SU-DHL-6 (cell line): ENCODE measurements at regions not wholly inside any gene's neighbourhood (a gene's known extent, or its start where the extent isn't known, plus 50 kb on each side); places are given as distances from the start of the nearest gene placed in this dataset.

Source experiments
- H2AFZ ChIP-seq: fragments of 200-600 bp; sonication (generic); 2 replicates; pipeline ENCODE4 v1.6.1; 2014; ENCODE audit warnings: low read depth, mild to moderate bottlenecking, moderate library complexity, mixed read lengths, antibody characterized with exemption, low read length; ENCODE audit not compliant: severe bottlenecking
- H3F3A ChIP-seq: fragments of 200-600 bp; shearing (Covaris generic); 2 replicates; pipeline ENCODE4 v1.6.0; 2016; ENCODE audit warnings: antibody characterized with exemption, mild to moderate bottlenecking; ENCODE audit not compliant: insufficient read depth
- H3K27ac ChIP-seq: fragments of 200-600 bp; sonication (generic); 2 replicates; pipeline ENCODE4 v1.5.1; 2016; ENCODE audit warnings: low read depth, mild to moderate bottlenecking, low read length, moderate library complexity, mixed read lengths
- H3K27me3 ChIP-seq: fragments of 200-600 bp; sonication (generic), shearing (Covaris generic); 2 replicates; pipeline ENCODE4 v1.6.0; 2014; ENCODE audit warnings: mild to moderate bottlenecking, low read length
- H3K36me3 ChIP-seq: fragments of 200-600 bp; sonication (generic); 2 replicates; pipeline ENCODE4 v1.6.1; 2014; ENCODE audit warnings: mild to moderate bottlenecking, low read length, mixed read lengths
- H3K4me2 ChIP-seq: fragments of 300-600, 200-600 bp; shearing (Covaris generic), sonication (generic); 2 replicates; pipeline ENCODE4 v1.6.0; 2014; ENCODE audit warnings: low read length, low read depth, mild to moderate bottlenecking; ENCODE audit not compliant: poor library complexity, severe bottlenecking
- H3K4me3 ChIP-seq: fragments of 200-600 bp; sonication (generic); 2 replicates; pipeline ENCODE4 v1.5.1; 2014; ENCODE audit warnings: antibody characterized with exemption, low read length, mild to moderate bottlenecking, mixed read lengths; ENCODE audit not compliant: insufficient read depth, poor library complexity, severe bottlenecking
- H3K79me2 ChIP-seq: fragments of 200-600 bp; sonication (generic); 2 replicates; pipeline ENCODE4 v1.6.1; 2014; ENCODE audit warnings: mild to moderate bottlenecking, low read length, moderate library complexity; ENCODE audit not compliant: insufficient read depth
- H3K9ac ChIP-seq: fragments of 200-600 bp; sonication (generic); 2 replicates; pipeline ENCODE4 v1.7.0; 2014; ENCODE audit warnings: mild to moderate bottlenecking, low read length
- H3K9me2 ChIP-seq: fragments of 200-600 bp; sonication (generic); replicated peaks from 2 replicates; pipeline ENCODE4 v1.6.1; 2014; ENCODE audit warnings: low read length; ENCODE audit not compliant: insufficient read depth
- H3K9me3 ChIP-seq: fragments of 200-600 bp; sonication (generic); 2 replicates; pipeline ENCODE4 v1.6.1; 2014; ENCODE audit warnings: low read length, mixed read lengths; ENCODE audit not compliant: insufficient read depth
- H4K20me1 ChIP-seq: fragments of 200-600 bp; sonication (generic); 2 replicates; pipeline ENCODE4 v1.6.1; 2014; ENCODE audit warnings: low read depth, mild to moderate bottlenecking, antibody characterized with exemption, low read length, moderate library complexity, mixed read lengths
- CTCF ChIP-seq: fragments of 200-600 bp; sonication (generic); IDR thresholded peaks from one replicate; pipeline ENCODE4 v1.5.1; 2017; ENCODE audit warnings: antibody characterized with exemption, mild to moderate bottlenecking, low read length, moderate library complexity; ENCODE audit not compliant: insufficient read depth, poor library complexity, severe bottlenecking
- EZH2phosphoT487 ChIP-seq: fragments of 200-600 bp; sonication (generic), shearing (Covaris generic); conservative IDR thresholded peaks from 2 replicates; pipeline ENCODE4 v1.6.1; 2018; ENCODE audit warnings: mild to moderate bottlenecking, antibody characterized with exemption, low read length, moderate library complexity, mixed read lengths

- H3K9ac ChIP-seq = no peak overlapping the region
- no peak overlapping the region for H2AFZ ChIP-seq
- no peaks in the 10 kb centered on the region for H3K9me2 ChIP-seq
- no peak overlapping the region for H3K27ac ChIP-seq
- H4K20me1 ChIP-seq = no peaks in the 10 kb centered on the region
- TF ChIP-seq EZH2phosphoT487 = no peak
- no peak overlapping the region for H3K4me2 ChIP-seq
- H3K27me3 ChIP-seq = no peaks in the 10 kb centered on the region
- no peak overlapping the region for H3K4me3 ChIP-seq
- no peaks in the 10 kb centered on the region for H3F3A ChIP-seq
- H3K9me3 ChIP-seq = no peaks in the 10 kb centered on the region
- no peaks in the 10 kb centered on the region for H3K36me3 ChIP-seq
- no peaks in the 10 kb centered on the region for H3K79me2 ChIP-seq
Measured at GRCh38 chr1:98336472-98337083, 324.9 kb upstream of the SNX7 start.

- Histone ChIP-seq H3K36me3 (no peaks in the 10 kb centered on the region), H4K20me1 (no peaks in the 10 kb centered on the region), H3K27ac (no peak overlapping the region), H3K9me3 (no peaks in the 10 kb centered on the region), H3K79me2 (no peaks in the 10 kb centered on the region), H3K9ac (no peak overlapping the region), H3K4me2 (no peak overlapping the region), H2AFZ (no peak overlapping the region), H3K27me3 (no peaks in the 10 kb centered on the region), H3K4me3 (no peak overlapping the region), H3F3A (no peaks in the 10 kb centered on the region), H3K9me2 (no peaks in the 10 kb centered on the region)
- no peak for TF ChIP-seq EZH2phosphoT487
- TF ChIP-seq CTCF = no peak
Measured at GRCh38 chr1:98333936-98334335, 327.6 kb upstream of the SNX7 start.

- Histone ChIP-seq H3K9me2 (no peaks in the 10 kb centered on the region), H3F3A (no peaks in the 10 kb centered on the region), H3K36me3 (no peaks in the 10 kb centered on the region), H3K4me3 (no peak overlapping the region), H3K4me2 (no peak overlapping the region), H3K79me2 (no peaks in the 10 kb centered on the region), H2AFZ (no peak overlapping the region), H4K20me1 (no peaks in the 10 kb centered on the region), H3K9ac (no peak overlapping the region), H3K27me3 (no peaks in the 10 kb centered on the region), H3K27ac (no peak overlapping the region), H3K9me3 (no peaks in the 10 kb centered on the region)
- TF ChIP-seq CTCF (no peak), EZH2phosphoT487 (no peak)
Measured at GRCh38 chr1:98333406-98333805, 328.1 kb upstream of the SNX7 start.

- Histone ChIP-seq H3K9ac (no peak overlapping the region), H2AFZ (no peak overlapping the region), H3K9me3 (no peaks in the 10 kb centered on the region), H3K4me3 (no peak overlapping the region), H3K4me2 (no peak overlapping the region), H3K36me3 (no peaks in the 10 kb centered on the region), H3F3A (no peaks in the 10 kb centered on the region), H3K9me2 (no peaks in the 10 kb centered on the region), H3K27me3 (no peaks in the 10 kb centered on the region), H3K79me2 (no peaks in the 10 kb centered on the region), H4K20me1 (no peaks in the 10 kb centered on the region), H3K27ac (no peak overlapping the region)
- TF ChIP-seq CTCF = no peak
- TF ChIP-seq EZH2phosphoT487 = no peak
Measured at GRCh38 chr1:98331718-98332311, 329.7 kb upstream of the SNX7 start.
